GM18520 (cell line): ENCODE measurements at regions not wholly inside any gene's neighbourhood (a gene's known extent, or its start where the extent isn't known, plus 50 kb on each side); places are given as distances from the start of the nearest gene placed in this dataset.
"Not testable (repeated sequence)": the region's sequence is repeated elsewhere in the genome, so short reads cannot be mapped to it uniquely, and the experiment has no call there.

Experiments used
- ATAC-seq: cut with Tn5 transposase; IDR thresholded peaks from one replicate; pipeline ENCODE4 v1.9.1; 2021; ENCODE audit not compliant: unreplicated experiment

GRCh38 chr5:2353871-2354440 is 397.5 kb downstream of the IRX2 start:
- ATAC-seq = no peak

- no peak for ATAC-seq
These were observed 398.3 kb downstream of the IRX2 start for GRCh38 chr5:2353211-2353610.

- ATAC-seq = no peak
These were observed 399.2 kb downstream of the IRX2 start for GRCh38 chr5:2352101-2352861.

- not testable (repeated sequence) for ATAC-seq
These were observed 401.7 kb downstream of the IRX2 start for GRCh38 chr5:2349768-2350167.

- no peak for ATAC-seq
These were observed 412.8 kb downstream of the IRX2 start for GRCh38 chr5:2338686-2339085.

- ATAC-seq = no peak
These were observed 415.6 kb downstream of the IRX2 start for GRCh38 chr5:2335733-2336515.

GRCh38 chr5:2335125-2335732 is 416.2 kb downstream of the IRX2 start:
- no peak for ATAC-seq

- ATAC-seq = no peak
These were observed 416.8 kb downstream of the IRX2 start for GRCh38 chr5:2334719-2335118.

GRCh38 chr5:2333291-2333690 is 418.2 kb downstream of the IRX2 start:
- ATAC-seq = no peak

GRCh38 chr5:2332521-2332920 is 419.0 kb downstream of the IRX2 start:
- no peak for ATAC-seq

- ATAC-seq = no peak
These were observed 420.9 kb downstream of the IRX2 start for GRCh38 chr5:2330325-2331130.

- ATAC-seq = no peak
These were observed 421.7 kb downstream of the IRX2 start for GRCh38 chr5:2329741-2330140.

GRCh38 chr5:2326601-2327000 is 424.9 kb downstream of the IRX2 start:
- no peak for ATAC-seq

- no peak for ATAC-seq
These were observed 426.7 kb downstream of the IRX2 start for GRCh38 chr5:2324788-2325187.

- no peak for ATAC-seq
These were observed 430.9 kb downstream of the IRX2 start for GRCh38 chr5:2320611-2321010.

- no peak for ATAC-seq
These were observed 433.9 kb downstream of the IRX2 start for GRCh38 chr5:2317540-2317939.

- ATAC-seq = no peak
These were observed 429.1 kb upstream of the IRX4 start for GRCh38 chr5:2311851-2312250.

GRCh38 chr5:2310946-2311345 is 428.2 kb upstream of the IRX4 start:
- ATAC-seq = no peak

- no peak for ATAC-seq
These were observed 424.9 kb upstream of the IRX4 start for GRCh38 chr5:2307631-2308030.

GRCh38 chr5:2306711-2307110 is 424.0 kb upstream of the IRX4 start:
- no peak for ATAC-seq
